H9 (cell line): ENCODE measurements at regions not wholly inside any gene's neighbourhood (a gene's known extent, or its start where the extent isn't known, plus 50 kb on each side); places are given as distances from the start of the nearest gene placed in this dataset.

Experiments used
- DNase-seq: peaks from one replicate; pipeline ENCODE4 v3.0.0-alpha.2; 2017
- H2AFZ ChIP-seq: one replicate; pipeline ENCODE4 v1.6.1; 2013; ENCODE audit warnings: mild to moderate bottlenecking, low read length, control low read depth, moderate library complexity
- H2AK5ac ChIP-seq: 2 replicates; pipeline ENCODE4 v1.6.1; 2013; ENCODE audit warnings: low read length, control low read depth, mixed read lengths; ENCODE audit not compliant: insufficient read length
- H2BK120ac ChIP-seq: one replicate; pipeline ENCODE4 v1.6.1; 2013; ENCODE audit warnings: low read depth, mild to moderate bottlenecking, low read length, control low read depth, inconsistent platforms; ENCODE audit not compliant: poor library complexity, severe bottlenecking
- H2BK12ac ChIP-seq: 2 replicates; pipeline ENCODE4 v1.6.1; 2013; ENCODE audit warnings: low read length, control low read depth, mixed read lengths, low read depth; ENCODE audit not compliant: insufficient read length
- H2BK15ac ChIP-seq: 2 replicates; pipeline ENCODE4 v1.6.1; 2013; ENCODE audit warnings: low read depth, low read length, control low read depth
- H2BK20ac ChIP-seq: one replicate; pipeline ENCODE4 v1.6.1; 2013; ENCODE audit warnings: low read depth, mild to moderate bottlenecking, low read length, control low read depth, inconsistent platforms; ENCODE audit not compliant: poor library complexity, severe bottlenecking
- H2BK5ac ChIP-seq: 2 replicates; pipeline ENCODE4 v1.6.1; 2013; ENCODE audit warnings: low read length, control low read depth, mixed read lengths; ENCODE audit not compliant: insufficient read length
- H3K14ac ChIP-seq: 2 replicates; pipeline ENCODE4 v1.6.1; 2013; ENCODE audit warnings: low read length, control low read depth; ENCODE audit not compliant: insufficient read depth
- H3K18ac ChIP-seq: 2 replicates; pipeline ENCODE4 v1.6.1; 2013; ENCODE audit warnings: low read depth, mild to moderate bottlenecking, mixed read lengths, low read length, control low read depth; ENCODE audit not compliant: insufficient read length
- H3K23ac ChIP-seq: 2 replicates; pipeline ENCODE4 v1.6.1; 2013; ENCODE audit warnings: low read length, control low read depth, mixed read lengths, low read depth; ENCODE audit not compliant: insufficient read length
- H3K23me2 ChIP-seq: 2 replicates; pipeline ENCODE4 v1.6.1; 2013; ENCODE audit warnings: low read depth, mild to moderate bottlenecking, mixed read lengths, low read length, control low read depth; ENCODE audit not compliant: insufficient read length, poor library complexity, severe bottlenecking
- H3K27ac ChIP-seq: 2 replicates; pipeline ENCODE4 v1.5.1; 2013; ENCODE audit warnings: low read length, control low read depth, mixed read lengths, low read depth; ENCODE audit not compliant: insufficient read length
- H3K27me3 ChIP-seq: 2 replicates; pipeline ENCODE4 v1.6.1; 2013; ENCODE audit warnings: low read length, control low read depth, inconsistent platforms; ENCODE audit not compliant: insufficient read depth
- H3K4ac ChIP-seq: 2 replicates; pipeline ENCODE4 v1.6.1; 2013; ENCODE audit warnings: low read depth, mild to moderate bottlenecking, control low read depth, inconsistent platforms, low read length, moderate library complexity
- H3K4me1 ChIP-seq: 2 replicates; pipeline ENCODE4 v1.6.1; 2013; ENCODE audit warnings: low read length, control low read depth, inconsistent platforms; ENCODE audit not compliant: insufficient read depth
- H3K4me2 ChIP-seq: 2 replicates; pipeline ENCODE4 v1.6.1; 2013; ENCODE audit warnings: low read length, control low read depth, mixed read lengths; ENCODE audit not compliant: insufficient read length, insufficient read depth
- H3K56ac ChIP-seq: 2 replicates; pipeline ENCODE4 v1.6.1; 2013; ENCODE audit warnings: low read depth, mild to moderate bottlenecking, mixed read lengths, low read length, control low read depth; ENCODE audit not compliant: insufficient read length
- H3K79me1 ChIP-seq: 2 replicates; pipeline ENCODE4 v1.6.1; 2013; ENCODE audit warnings: low read depth, mild to moderate bottlenecking, moderate library complexity, low read length, control low read depth, inconsistent platforms; ENCODE audit not compliant: insufficient read depth, poor library complexity, severe bottlenecking
- H3K79me2 ChIP-seq: 2 replicates; pipeline ENCODE4 v1.6.1; 2013; ENCODE audit warnings: low read length, control low read depth, inconsistent platforms; ENCODE audit not compliant: insufficient read depth
- H3K9ac ChIP-seq: 2 replicates; pipeline ENCODE4 v1.6.1; 2013; ENCODE audit warnings: low read length, control low read depth, mixed read lengths; ENCODE audit not compliant: insufficient read length; ENCODE audit errors: extremely low read depth
- H3K9me3 ChIP-seq: one replicate; pipeline ENCODE4 v1.6.1; 2013; ENCODE audit warnings: low read depth, low read length, inconsistent platforms; ENCODE audit not compliant: control insufficient read depth
- H3T11ph ChIP-seq: one replicate; pipeline ENCODE4 v1.6.1; 2013; ENCODE audit warnings: mild to moderate bottlenecking, low read length, control low read depth, inconsistent platforms
- H4K20me1 ChIP-seq: one replicate; pipeline ENCODE4 v1.6.1; 2013; ENCODE audit not compliant: control insufficient read depth, insufficient read length, insufficient read depth
- H4K5ac ChIP-seq: 2 replicates; pipeline ENCODE4 v1.6.1; 2013; ENCODE audit warnings: low read depth, mild to moderate bottlenecking, mixed read lengths, low read length, control low read depth; ENCODE audit not compliant: insufficient read length
- H4K8ac ChIP-seq: replicated peaks from 2 replicates; pipeline ENCODE4 v1.6.1; 2013; ENCODE audit warnings: low read length, control low read depth, mixed read lengths, low read depth; ENCODE audit not compliant: insufficient read length
- H4K91ac ChIP-seq: 2 replicates; pipeline ENCODE4 v1.6.1; 2013; ENCODE audit warnings: low read depth, mild to moderate bottlenecking, moderate library complexity, mixed read lengths, low read length, control low read depth; ENCODE audit not compliant: insufficient read length
- H3K27ac Mint-ChIP-seq, 3 experiments: 2 replicates in 2 of 3; 3 replicates in 1 of 3; pipeline ENCODE4 v1.8.0; 2020 to 2021; ENCODE audit warnings: mixed read lengths in 3 of 3, mild to moderate bottlenecking in 1 of 3, moderate library complexity in 1 of 3
- H3K27me3 Mint-ChIP-seq: 2 replicates; pipeline ENCODE4 v1.8.0; 2021; ENCODE audit warnings: low read depth, mild to moderate bottlenecking, moderate library complexity, mixed read lengths
- H3K36me3 Mint-ChIP-seq, 3 experiments: 2 replicates in 2 of 3; 3 replicates in 1 of 3; pipeline ENCODE4 v1.8.0; 2020 to 2021; ENCODE audit warnings: low read depth in 3 of 3, mixed read lengths in 3 of 3; ENCODE audit not compliant: insufficient read depth in 1 of 3
- H3K4me1 Mint-ChIP-seq, 2 experiments: 2 replicates each; pipeline ENCODE4 v1.8.0; 2020; ENCODE audit warnings: mixed read lengths in 2 of 2
- H3K4me3 Mint-ChIP-seq, 2 experiments: 2 replicates in 1 of 2; 3 replicates in 1 of 2; pipeline ENCODE4 v1.8.0; 2020 to 2021; ENCODE audit warnings: mild to moderate bottlenecking in 2 of 2, mixed read lengths in 2 of 2, moderate library complexity in 1 of 2
- H3K9me3 Mint-ChIP-seq, 2 experiments: 2 replicates in 1 of 2; 3 replicates in 1 of 2; pipeline ENCODE4 v1.8.0; 2020; ENCODE audit warnings: mild to moderate bottlenecking in 2 of 2, mixed read lengths in 2 of 2, moderate library complexity in 1 of 2
- CTCF ChIP-seq: fragments of 200-600 bp; sonication (generic); conservative IDR thresholded peaks from 3 replicates; pipeline ENCODE4 v1.8.0; 2021; ENCODE audit warnings: antibody characterized with exemption, mild to moderate bottlenecking
- WGBS: extraction: QIAGEN DNeasy Blood & Tissue Kit; methylation state at CpG from one replicate; pipeline ENCODE4 v1.1.7; 2013; ENCODE audit warnings: missing lambda C conversion rate, low lambda C conversion rate, mixed read lengths; ENCODE audit not compliant: insufficient read length; ENCODE audit errors: extremely low coverage; 5-methylcytosine and 5-hydroxymethylcytosine counted together

- no peak overlapping the region for H3K4me3 Mint-ChIP-seq
- H4K8ac ChIP-seq = no peak overlapping the region
- TF ChIP-seq CTCF = no peak
Observed at GRCh38 chr14:22493753-22494152, 95.3 kb downstream of the DAD1 start.

More at GRCh38 chr14:22493753-22494152, 95.3 kb downstream of the DAD1 start:
- Mint-ChIP-seq H3K27me3 (peaks cover 3% of the 10 kb centered on the region; the same call in 1 of the 2 replicates), H3K4me1 (peaks cover 6 to 10% of the 10 kb centered on the region in 2 experiments), H3K9me3 (no peaks in the 10 kb centered on the region), H3K36me3 (no peaks in the 10 kb centered on the region), H3K27ac (no peak overlapping the region)
- Histone ChIP-seq H3K56ac (no peak overlapping the region), H2BK5ac (no peak overlapping the region), H2BK12ac (no peak overlapping the region), H3K27me3 (no peaks in the 10 kb centered on the region), H3K9me3 (no peaks in the 10 kb centered on the region), H3K4me1 (0 out of 2 replicates have a peak, but pooled peaks cover 2% of the 10 kb centered on the region), H2AK5ac (no peak overlapping the region), H3K9ac (no peak overlapping the region), H4K91ac (no peak overlapping the region), H3K18ac (no peak overlapping the region), H2BK120ac (no peak overlapping the region), H3K79me1 (no peaks in the 10 kb centered on the region), H2AFZ (no peak overlapping the region), H4K5ac (no peak overlapping the region), H3K23ac (no peak overlapping the region), H2BK15ac (no peak overlapping the region), H3K79me2 (no peaks in the 10 kb centered on the region), H3K4ac (no peak overlapping the region), H2BK20ac (no peak overlapping the region), H4K20me1 (no peaks in the 10 kb centered on the region), H3K14ac (no peak overlapping the region), H3T11ph (no peak overlapping the region), H3K4me2 (no peak overlapping the region), H3K27ac (no peak overlapping the region), H3K23me2 (no peaks in the 10 kb centered on the region)
- DNase-seq = no peak
- WGBS = no CpG with 5 or more reads among the region's 2 CpGs
